ENCODE measurements at regions not wholly inside any gene's neighbourhood (a gene's known extent, or its start where the extent isn't known, plus 50 kb on each side); places are given as distances from the start of the nearest gene placed in this dataset.

- Mint-ChIP-seq H3K27ac (no peak overlapping the region), H3K9me3 (no peaks in the 10 kb centered on the region), H3K4me1 (peaks cover 66% of the 10 kb centered on the region), H3K36me3 (no peaks in the 10 kb centered on the region), H3K4me3 (no peak overlapping the region), H3K27me3 (ENCODE audit: low read depth) (no peaks in the 10 kb centered on the region)
- no peak for ATAC-seq
- POLR2A ChIA-PET: no interaction called here
- DNase-seq (ENCODE audit: low spot score): no peak
- TF ChIP-seq CREB1 (CRISPR knock-in tag; IDR thresholded peaks at IDR 0.05) (no peak), HMGA2 (CRISPR knock-in tag; IDR thresholded peaks at IDR 0.05) (no peak), AFF4 (CRISPR knock-in tag; IDR thresholded peaks at IDR 0.05; ENCODE audit: borderline replicate concordance) (no peak), FOXJ3 (CRISPR knock-in tag; IDR thresholded peaks at IDR 0.05; ENCODE audit: borderline replicate concordance) (no peak)
- CTCF ChIA-PET: interaction anchor here (2.4 to 2.5 kb wide), 2 partner anchors 21 to 242 kb away, joined by 8 to 13 read pairs; no protein-coding TSS in a partner anchor
These were observed 81.3 kb downstream of the SLC25A47 start for GRCh38 chr14:100404419-100404818.

- TF ChIP-seq AFF4 (CRISPR knock-in tag; IDR thresholded peaks at IDR 0.05; ENCODE audit: borderline replicate concordance) (no peak), CREB1 (CRISPR knock-in tag; IDR thresholded peaks at IDR 0.05) (no peak), SMAD4 (CRISPR knock-in tag; IDR thresholded peaks at IDR 0.05) (no peak), ZNF425 (CRISPR knock-in tag; conservative IDR thresholded peaks at IDR 0.05) (no peak), NFYB (CRISPR knock-in tag; conservative IDR thresholded peaks at IDR 0.05; ENCODE audit: low read depth) (no peak)
- Mint-ChIP-seq H3K9me3 (no peaks in the 10 kb centered on the region), H3K27me3 (ENCODE audit: low read depth) (no peaks in the 10 kb centered on the region), H3K27ac (peak overlapping the region; percentile 31; the same call in 1 of the 2 replicates), H3K36me3 (no peaks in the 10 kb centered on the region), H3K4me1 (peaks cover 63% of the 10 kb centered on the region), H3K4me3 (no peak overlapping the region)
- ATAC-seq: no peak
- ChIA-PET CTCF (interaction anchor here (0.6 to 2.5 kb wide), 2 partner anchors 22 to 29 kb away, joined by 3 to 13 read pairs; no protein-coding TSS in a partner anchor), POLR2A (no interaction called here)
- no peak for DNase-seq (ENCODE audit: low spot score)
These were observed 82.8 kb downstream of the SLC25A47 start for GRCh38 chr14:100405760-100406455.

- ChIA-PET CTCF (interaction anchor here (0.5 to 1.4 kb wide), 6 partner anchors 11 to 592 kb away, joined by 3 to 6 read pairs (median 4); no protein-coding TSS in a partner anchor), POLR2A (no interaction called here)
- no peak overlapping the region for H3K4me3 Mint-ChIP-seq
- DNase-seq (ENCODE audit: low spot score) (no peak), ATAC-seq (no peak)
- no peaks in the 10 kb centered on the region for H3K36me3 Mint-ChIP-seq
- no peaks in the 10 kb centered on the region for H3K27me3 Mint-ChIP-seq (ENCODE audit: low read depth)
- H3K9me3 Mint-ChIP-seq: no peaks in the 10 kb centered on the region
- H3K27ac Mint-ChIP-seq: peak overlapping the region; percentile 29; the same call in 1 of the 2 replicates
- H3K4me1 Mint-ChIP-seq: peaks cover 56% of the 10 kb centered on the region
- TF ChIP-seq ZNF671 (CRISPR knock-in tag; IDR thresholded peaks at IDR 0.05) (no peak), STAT6 (CRISPR knock-in tag; conservative IDR thresholded peaks at IDR 0.05; ENCODE audit: low read depth) (no peak), ZNF416 (CRISPR knock-in tag; IDR thresholded peaks at IDR 0.05) (no peak), ZBTB21 (CRISPR knock-in tag; IDR thresholded peaks at IDR 0.05; ENCODE audit: borderline replicate concordance) (no peak), CTCF (IDR thresholded peaks at IDR 0.05) (no peak)
These were observed 83.5 kb downstream of the SLC25A47 start for GRCh38 chr14:100406505-100407131.
